GM21526 (cell line): ENCODE measurements at regions not wholly inside any gene's neighbourhood (a gene's known extent, or its start where the extent isn't known, plus 50 kb on each side); places are given as distances from the start of the nearest gene placed in this dataset.

ENCODE experiments used
- ATAC-seq: cut with Tn5 transposase; IDR thresholded peaks from one replicate; pipeline ENCODE4 v1.9.1; 2021; ENCODE audit warnings: moderate library complexity; ENCODE audit not compliant: unreplicated experiment, low FRiP score

DNA sequence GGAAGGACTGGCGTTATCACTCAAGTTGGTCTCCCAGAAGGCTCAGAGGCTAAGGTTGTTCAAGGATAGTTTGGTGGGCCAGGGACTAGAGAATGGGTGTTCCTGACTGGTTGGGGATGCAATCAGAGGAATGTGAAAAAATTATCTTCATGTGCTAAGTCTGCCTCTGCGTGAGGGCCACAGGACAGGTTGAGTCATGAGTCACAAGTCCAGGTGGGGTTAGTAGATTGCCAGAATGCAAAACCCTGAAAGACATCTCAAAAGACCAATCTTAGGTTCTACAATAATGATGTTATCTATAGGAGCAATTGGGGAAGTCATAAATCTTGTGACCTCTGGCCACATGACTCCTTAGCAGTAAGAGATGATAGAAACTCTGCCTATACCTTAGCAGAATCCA, 220.1 kb upstream of the EEA1 start:
- no peak for ATAC-seq

DNA sequence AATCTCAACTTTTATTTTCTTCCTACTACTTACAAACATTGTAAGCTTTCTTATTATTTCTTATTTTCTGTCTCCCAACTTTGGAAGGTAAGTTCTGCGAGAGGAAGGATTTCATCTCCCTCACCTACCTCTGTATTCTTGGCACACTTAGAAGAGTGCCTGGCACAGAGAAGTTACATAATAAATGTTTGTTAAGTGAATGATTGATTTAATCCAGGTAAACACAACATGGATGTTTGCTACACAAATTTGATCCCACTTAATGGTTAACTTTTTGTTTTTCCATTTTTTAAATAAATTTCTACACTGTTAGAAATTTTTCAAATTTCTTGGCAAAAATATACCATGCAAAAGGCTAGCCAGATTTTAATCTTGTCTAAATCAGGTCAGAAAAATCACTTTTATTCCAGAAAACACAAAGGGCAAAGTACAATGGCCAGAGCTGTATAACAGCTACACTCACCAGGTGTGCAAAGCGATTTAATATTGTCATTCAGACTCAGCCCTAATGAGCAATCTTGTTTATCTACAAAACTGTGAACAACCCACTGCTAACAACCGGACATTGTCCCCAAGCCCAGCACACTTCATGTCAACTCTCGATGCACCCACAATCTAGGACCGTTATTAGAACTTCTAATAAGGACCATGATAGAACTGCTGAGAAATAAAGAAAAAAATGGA, 222.1 kb upstream of the EEA1 start:
- ATAC-seq, result no peak

DNA sequence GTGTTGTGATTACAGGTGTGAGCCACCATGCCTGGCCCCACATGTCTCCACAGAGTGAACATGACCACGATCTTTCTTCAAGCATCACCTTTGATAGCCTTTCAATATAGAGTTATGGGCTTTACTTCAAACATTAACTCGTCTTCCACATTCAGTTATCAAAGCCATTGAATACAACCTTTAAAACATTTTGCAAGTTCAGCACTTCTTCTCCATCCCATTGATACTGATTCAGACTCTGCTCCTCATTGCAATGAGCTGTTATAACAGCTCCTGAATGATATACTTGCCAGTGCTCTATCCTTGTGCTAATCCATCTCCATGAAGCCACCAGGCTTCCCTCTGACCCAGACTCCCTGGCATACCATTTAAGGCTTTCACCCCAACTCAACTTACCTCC, 223.5 kb upstream of the EEA1 start:
- ATAC-seq, result no peak

DNA sequence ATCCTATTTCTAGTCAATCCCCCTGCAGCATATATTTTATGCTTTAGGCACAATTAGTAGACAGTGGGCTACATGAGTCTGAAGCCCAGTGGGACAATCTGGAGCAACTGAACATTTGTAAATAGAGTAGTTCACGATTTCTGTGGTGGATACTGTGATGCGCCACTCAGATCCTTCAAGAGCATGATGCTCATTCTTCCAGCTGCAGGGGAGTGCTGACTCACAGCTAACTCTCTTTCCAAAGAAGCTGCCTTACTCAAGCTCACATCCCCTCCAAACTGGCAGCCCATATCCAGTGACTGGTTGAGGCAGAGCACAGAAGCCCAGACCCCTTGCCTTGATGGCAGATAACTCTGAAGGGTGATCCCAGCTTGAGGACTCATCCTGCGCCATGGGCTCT, 224.2 kb upstream of the EEA1 start:
- no peak for ATAC-seq

DNA sequence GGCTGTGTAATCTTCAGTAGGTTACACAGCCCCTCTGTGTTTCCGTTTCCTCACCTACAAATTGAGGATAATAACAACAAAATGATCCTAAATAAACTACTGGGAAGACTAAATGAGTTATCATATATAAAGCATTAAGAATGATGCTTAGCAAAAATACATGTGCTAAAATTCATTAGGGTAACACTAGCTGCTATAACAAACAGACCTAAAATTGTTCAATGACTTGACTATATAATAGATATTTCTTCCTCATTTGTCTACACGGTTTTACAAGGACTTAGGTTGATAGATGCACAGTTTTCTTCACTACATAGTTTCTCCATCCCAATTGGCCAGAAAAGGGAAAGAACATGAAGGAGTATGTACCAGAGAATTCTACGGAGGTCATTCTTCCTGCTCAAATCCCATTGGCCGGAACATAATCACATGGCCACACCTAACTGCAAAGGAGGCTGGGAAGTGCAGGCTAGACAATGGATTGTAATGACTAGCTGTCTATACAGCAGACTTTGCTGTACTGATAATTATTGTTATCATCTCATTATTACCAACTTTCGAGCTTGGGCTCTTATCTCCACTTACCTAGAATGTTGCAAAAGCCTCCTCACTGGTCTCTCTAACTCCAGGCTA, 223.5 kb upstream of the NUDT4 start:
- ATAC-seq, result no peak

DNA sequence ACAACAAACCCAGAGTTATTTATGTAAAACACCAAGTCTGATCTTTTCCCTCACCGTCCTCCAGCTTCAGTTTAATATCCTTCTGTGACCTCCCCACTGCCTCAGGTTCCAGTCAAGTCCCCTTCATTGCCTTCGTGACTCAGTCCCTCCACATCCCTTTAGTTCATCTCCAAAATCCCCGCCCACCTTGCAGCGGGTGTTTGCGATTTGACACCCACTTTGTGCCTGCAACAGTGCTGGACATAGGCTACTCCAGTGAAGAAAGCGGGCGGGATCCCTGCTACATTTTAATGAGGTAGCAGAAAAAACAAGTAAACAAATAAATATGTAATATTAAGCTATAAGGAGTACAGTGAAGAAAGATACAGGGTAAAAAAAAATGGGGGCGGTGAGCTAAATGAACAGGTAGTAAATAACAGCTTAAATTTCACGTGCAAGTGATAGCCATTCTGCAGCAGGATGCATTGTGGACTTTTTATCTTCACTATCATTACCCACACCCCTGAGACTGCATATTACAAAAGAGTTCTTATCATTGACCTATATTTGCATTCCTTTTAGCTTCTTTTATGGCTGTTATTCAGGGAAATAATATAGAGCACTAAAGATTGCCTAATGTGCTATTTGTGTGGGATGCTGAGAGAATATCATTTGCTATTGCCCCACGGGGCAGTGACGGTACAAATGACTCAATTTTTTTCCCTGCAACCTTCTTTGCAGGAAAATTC, 222.8 kb upstream of the NUDT4 start:
- ATAC-seq, result no peak

DNA sequence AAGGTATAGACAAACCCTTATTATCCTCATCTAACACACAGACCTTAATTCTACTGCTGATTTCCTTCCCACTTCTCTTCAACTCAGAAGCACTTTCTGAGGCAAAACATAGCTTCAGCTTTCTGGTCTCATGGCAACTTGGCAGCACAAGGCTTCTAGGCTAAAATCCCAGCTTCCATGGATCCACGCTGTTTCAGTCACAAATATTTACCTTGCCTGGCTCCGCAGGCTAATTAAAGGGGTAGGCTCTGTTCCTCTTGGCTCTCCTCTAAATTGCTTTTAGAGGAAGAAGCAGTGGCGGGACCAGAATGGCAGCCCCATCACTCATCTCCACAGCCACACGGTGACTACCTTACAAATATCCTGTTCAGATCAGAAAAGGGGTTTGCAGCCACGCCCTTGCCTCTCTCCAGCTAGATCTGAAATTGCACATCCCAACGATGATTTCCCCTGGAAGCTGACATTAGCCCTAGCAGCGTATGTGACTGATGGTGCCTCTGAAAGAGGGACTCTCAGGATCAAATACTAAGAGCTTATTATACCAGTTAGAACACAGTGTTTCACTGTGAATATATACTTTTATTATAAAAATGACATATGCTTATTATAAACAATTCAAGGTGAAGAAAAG, 221.5 kb upstream of the NUDT4 start:
- no peak for ATAC-seq

DNA sequence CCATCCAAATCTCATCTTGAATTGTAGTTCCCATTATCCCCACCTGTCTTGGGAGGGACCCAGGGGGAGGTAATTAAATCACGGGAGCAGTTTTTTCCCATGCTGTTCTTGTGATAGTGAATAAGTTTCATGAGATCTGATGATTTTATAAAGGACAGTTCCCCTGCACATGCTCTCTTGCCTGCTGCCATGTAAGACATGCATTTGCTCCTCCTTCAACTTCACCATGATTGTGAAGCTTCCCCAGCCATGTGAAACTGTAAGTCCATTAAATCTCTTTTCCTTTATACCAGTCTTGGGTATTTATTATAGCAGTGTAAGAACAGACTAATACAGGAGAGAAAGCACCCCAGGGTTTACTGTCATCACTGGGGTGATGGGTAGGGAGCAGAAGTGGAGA, 220.4 kb upstream of the NUDT4 start:
- ATAC-seq, result no peak

DNA sequence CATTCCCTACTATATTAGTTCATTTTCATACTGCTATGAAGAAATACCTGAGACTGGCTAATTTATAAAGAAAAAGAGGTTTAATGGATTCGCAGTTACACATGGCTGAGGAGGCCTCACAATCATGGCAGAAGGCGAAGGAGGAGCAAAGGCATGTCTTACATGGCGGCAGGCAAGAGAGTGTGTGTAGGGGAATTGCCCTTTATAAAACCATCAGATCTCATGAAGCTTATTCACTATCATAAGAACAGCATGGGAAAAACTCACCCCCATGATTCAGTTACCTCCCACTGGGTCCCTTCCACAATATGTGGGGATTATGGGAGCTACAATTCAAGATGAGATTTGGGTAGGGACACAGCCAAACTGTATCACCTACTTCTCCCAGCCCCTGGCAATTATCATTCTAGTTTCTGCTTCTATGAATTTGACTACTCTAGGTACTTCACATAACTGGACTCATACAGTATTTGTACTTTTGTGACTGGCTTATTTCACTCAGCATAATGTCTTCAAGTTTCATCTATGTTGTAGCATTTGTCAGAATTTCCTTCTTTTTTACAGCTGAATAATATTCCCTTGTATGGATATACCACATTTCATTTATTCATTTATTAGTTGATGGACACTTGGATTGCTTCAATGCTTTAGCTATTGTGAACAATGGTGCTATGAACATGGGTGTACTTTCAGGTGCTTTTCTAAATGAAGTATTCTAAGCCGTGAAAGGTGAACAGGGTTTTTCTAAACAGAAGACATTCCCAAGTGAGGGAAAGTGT, 219.5 kb upstream of the NUDT4 start:
- no peak for ATAC-seq

DNA sequence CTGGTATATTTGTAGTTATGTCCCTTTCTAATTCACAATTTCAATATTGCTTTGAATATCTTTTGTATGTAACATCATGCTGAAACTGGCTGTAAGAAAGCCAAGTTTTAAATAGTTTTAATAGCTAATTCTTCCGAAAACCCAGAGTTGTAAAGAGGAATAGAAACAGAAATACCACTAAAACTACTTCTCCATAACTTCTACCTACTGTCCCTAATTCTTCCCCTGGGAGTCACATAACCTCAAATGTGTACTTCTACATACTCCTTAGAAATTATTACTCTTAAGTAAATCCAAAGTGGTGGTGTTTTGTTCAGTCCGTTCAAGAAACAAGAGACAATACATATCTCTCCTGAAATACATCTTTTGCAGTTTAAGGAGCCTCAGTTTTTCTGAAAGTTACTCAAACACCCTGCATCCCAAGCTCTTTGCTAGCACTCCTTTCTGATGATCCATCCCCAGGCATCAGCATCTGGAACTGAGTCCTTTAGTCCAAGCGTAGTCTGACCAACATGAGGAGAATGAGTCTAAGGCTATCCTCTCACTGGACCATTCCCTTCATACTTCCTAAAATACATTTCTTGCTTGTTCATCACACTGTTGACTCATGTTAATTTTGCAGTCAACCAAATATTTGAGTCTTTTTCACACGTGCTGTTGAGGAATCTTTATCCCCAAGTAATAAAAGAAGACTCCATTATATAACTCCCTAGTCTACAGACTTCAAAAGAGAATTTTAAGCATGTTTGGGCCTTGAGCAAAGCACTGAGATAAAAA, 214.3 kb upstream of the NUDT4 start:
- no peak for ATAC-seq

DNA sequence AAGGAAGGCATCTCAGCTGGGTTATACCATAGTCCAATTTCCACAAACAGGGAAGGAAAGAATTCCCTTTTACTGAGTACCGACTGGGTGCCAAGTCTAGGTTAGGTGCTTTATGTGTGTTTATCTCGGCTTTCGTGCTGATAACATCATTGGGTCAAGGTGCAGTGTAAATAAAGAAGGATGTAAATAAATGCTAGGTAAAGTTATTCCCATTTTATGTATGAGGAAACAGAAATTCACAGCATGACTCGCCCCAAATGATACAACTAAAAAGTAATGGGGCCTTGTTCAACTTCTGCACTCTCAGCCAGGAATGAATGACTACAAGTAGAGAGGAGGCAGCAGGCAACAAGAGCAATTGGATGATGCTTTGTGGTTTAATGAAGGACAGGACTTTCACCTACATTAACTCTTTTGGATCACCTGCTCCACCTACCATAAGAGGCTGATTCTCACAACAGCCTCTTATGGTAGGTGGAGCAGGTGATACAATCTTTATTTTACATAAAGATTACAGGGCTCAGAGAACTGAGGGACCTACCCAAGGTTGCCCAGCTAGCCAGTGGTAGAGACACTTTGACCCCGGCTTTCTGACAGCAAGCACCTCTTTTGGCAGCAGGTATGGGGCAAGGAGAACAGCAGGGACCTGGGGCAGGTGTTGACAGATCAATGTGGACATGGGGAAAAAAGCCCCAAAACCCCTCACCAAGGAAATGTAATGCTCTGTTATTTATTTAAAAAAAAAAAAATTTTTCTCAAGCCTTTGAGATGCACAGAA, 213.4 kb upstream of the NUDT4 start:
- ATAC-seq, result no peak

DNA sequence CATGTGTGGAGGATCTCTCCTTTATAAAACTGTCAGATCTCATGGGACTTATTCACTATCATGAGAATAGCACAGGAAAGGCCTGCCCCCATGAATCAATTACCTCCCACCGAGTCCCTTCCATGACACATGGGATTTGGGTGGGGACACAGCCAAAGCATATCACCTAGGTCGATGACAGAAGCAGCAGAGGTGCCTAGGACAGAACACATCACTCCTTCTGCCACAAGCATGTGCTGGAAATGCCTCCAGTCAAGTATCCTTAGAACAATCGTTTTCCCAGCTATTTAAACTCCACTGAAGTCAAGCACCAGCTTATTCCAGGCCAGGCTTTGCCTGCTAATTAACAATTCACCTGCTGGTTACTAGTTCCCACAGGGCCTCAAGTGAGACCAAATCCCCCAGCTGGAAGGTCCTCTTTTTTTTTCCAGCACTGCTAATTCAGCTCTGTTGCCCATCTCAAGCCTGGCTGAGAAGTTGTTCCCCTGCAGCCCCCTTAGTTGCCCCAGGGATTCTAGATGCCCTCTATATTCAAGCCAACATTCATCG, 212.3 kb upstream of the NUDT4 start:
- no peak for ATAC-seq

DNA sequence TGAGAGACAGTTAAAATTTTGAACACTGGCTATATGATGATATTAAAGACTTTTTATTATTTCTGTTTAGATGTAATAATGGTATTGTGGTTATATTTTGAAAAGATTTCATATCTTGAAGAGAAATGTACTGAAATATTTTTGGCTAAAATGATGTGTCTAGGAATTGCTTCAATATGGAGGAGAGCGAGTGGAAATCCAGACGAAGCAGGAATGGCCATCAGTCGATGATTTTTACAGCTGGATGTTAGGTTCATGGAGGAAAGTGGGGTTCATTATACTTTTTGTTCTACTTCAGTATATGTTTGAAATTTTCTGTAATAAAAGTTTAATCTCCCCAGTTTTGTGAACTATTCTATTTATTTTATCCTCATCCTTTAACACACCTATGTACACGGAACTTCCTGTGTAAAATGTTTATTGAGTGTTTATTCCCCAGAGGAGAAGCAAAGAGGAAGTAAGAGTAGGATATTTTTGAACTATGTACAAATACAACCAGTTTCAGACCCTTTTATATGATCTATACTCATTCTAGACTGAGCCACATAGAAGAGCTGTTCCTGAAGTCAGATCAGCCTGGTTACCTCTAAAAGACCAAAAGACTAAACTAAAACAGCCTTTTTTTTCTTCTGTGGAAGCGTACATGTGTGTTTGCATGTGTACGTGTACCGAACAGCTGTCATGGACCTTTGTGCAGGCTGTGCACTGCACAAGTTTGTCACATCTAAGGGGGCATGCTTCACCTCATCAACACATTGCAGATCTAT, 211.0 kb upstream of the NUDT4 start:
- peak; percentile 78 for ATAC-seq

DNA sequence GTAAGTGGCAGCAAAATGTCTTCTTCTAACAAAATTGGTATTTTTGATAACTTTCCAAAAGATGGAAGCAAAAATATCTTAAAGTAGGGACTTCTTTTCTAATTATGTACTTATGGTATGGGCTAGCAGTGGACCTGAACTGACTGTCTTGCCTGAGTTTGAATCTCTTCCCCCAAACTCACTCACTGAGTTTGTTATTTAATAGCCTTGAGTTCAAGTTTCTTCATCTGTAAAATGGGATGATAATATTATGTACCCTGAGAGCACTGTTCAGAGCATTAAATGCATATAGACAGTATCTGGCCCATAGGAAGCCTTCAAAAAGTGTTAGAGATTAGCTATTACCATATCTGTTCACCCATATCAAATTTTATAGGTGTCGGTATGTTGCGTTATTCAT, 210.4 kb upstream of the NUDT4 start:
- ATAC-seq, result peak; percentile 17

DNA sequence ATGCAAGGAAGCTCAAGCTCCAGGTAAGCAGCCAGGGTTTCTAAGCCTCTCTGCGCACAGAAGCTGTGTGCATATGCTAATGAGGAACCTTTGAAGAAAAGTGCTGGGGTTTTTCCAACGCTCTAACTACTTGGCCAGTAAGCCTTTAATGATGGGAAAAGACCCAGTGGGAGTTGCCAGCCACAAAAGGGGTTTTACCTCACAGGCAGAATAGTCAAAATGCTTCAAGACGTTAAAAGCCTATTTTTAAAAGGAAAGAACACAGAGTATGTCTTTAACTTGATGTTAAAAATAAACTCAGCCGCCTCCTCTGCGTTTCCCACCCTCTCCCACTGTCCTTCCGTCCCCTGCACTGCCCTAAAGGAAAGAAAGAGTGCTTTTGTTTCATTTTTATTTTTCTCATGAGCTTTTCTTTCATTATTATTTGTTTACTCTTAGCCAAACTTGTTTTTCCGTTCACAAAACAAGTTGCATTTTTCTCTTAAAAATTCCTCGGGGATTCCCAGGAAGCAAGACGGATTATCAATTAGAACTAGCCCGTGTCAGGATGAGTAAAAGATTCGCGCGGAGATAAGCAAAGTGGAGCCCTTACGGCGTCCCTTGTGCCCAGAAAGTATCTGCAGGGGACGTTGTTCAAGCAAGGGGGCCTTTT, 209.8 kb upstream of the NUDT4 start:
- ATAC-seq, result no peak

DNA sequence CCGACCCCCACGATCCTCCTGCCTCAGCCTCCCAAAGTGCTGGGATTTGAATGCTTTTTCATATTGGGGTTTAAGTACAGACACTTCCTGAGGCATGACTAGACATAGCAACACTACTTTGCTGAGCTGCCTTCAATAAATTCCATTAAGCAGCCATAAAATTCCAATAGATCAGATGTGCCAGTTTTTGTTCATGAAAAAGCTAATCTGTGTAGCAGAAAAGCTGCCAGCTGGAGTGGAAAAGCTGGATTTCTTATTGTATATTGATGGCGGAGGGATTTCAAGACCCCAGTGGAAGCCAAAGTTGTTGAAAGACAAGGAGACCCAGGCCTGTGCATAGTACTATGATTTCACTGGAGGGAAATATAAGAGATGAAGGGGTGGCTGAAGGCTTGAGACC, 209.0 kb upstream of the NUDT4 start:
- ATAC-seq, result no peak

DNA sequence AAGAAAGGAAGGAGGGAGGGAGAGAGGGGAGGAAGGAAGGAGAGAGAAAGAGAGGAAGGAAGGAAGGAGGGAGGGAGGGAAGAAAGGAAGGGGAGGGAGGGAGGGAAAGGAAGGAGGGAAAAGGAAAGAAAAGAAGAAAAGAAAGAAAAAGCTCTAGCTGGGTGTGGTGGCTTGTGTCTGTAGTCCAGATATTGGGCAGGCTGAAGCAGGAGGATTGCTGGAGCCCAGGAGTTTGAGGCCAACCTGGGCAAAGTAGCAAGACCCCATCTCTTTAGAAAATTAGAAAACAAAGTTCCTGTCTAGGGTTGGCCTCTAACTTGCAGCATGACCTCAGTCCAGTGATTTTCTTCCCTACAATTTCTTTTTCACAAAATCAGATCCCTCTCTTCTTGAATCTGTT, 208.2 kb upstream of the NUDT4 start:
- ATAC-seq, result no peak

DNA sequence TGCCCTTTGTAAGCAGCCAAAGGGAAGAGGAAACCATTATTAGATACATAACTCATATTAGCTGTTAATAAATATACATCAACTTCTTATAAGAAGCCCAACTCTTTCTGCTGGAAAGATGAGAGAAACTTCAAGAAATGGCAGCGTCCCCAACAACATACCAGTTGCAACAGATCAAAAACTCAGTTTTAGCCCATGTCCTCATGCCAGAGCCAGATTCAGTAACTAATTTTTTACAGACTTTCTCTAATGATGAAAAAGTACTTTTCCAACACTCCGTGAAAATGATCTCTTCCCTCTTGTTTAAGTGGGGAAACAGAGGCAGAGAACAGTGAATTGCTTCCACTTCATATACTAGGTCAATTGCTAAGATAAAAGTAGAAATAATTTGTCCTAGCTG, 206.8 kb upstream of the NUDT4 start:
- ATAC-seq, result no peak
